ENCODE measurements at regions not wholly inside any gene's neighbourhood (a gene's known extent, or its start where the extent isn't known, plus 50 kb on each side); places are given as distances from the start of the nearest gene placed in this dataset.

GRCh38 chr7:118801366-118801765 lies 576.9 kb downstream of the ANKRD7 start:
- Histone ChIP-seq H3K4me3 (no peak overlapping the region), H3K9me3 (peaks cover 0 to 10% (median 2%) of the 10 kb centered on the region in 12 donors), H3K27ac (no peak overlapping the region), H3K27me3 (no peaks in the 10 kb centered on the region), H3K4me1 (no peaks in the 10 kb centered on the region), H3K36me3 (no peaks in the 10 kb centered on the region)
- 77 to 81% (median 80%) methylated on average over 2 of the region's 2 CpGs for WGBS, 4 donors
- TF ChIP-seq POLR2A (IDR thresholded peaks at IDR 0.05), result no peak
- TF ChIP-seq, protein P1, sequence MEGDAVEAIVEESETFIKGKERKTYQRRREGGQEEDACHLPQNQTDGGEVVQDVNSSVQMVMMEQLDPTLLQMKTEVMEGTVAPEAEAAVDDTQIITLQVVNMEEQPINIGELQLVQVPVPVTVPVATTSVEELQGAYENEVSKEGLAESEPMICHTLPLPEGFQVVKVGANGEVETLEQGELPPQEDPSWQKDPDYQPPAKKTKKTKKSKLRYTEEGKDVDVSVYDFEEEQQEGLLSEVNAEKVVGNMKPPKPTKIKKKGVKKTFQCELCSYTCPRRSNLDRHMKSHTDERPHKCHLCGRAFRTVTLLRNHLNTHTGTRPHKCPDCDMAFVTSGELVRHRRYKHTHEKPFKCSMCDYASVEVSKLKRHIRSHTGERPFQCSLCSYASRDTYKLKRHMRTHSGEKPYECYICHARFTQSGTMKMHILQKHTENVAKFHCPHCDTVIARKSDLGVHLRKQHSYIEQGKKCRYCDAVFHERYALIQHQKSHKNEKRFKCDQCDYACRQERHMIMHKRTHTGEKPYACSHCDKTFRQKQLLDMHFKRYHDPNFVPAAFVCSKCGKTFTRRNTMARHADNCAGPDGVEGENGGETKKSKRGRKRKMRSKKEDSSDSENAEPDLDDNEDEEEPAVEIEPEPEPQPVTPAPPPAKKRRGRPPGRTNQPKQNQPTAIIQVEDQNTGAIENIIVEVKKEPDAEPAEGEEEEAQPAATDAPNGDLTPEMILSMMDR (IDR thresholded peaks at IDR 0.05), result no peak
- DNase-seq, result no peak
- intact Hi-C loops (cut with DNase I), result no loop called here
- no peak for ATAC-seq

DNA sequence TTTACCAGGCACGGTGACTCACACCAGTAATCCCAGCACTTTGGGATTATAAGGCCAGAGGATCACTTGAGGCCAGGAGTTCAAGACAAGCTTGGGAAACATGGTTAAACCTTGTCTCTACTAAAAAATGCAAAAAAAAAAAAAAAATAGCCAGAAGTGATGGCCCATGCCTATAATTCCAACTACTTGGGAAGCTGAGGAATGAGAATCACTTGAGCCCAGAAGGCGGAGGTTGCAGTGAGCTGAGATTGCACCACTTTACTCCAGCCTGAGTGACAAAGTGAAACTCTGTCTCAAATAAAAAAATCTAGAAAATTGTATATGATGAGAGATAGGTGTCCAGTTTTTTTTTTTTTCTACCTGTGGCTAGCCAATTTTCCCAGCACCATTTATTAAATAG lies 578.2 kb downstream of the ANKRD7 start:
- H3K4me1 ChIP-seq, result no peaks in the 10 kb centered on the region
- intact Hi-C loops (cut with DNase I), result no loop called here
- WGBS, 4 donors, result 89 to 94% (median 92%) methylated on average over 2 of the region's 2 CpGs
- no peak overlapping the region for H3K4me3 ChIP-seq
- H3K27ac ChIP-seq, result no peak overlapping the region
- H3K27me3 ChIP-seq, result no peaks in the 10 kb centered on the region
- ATAC-seq (no peak), DNase-seq (no peak)
- peaks cover 0 to 10% (median 2%) of the 10 kb centered on the region in 12 donors for H3K9me3 ChIP-seq
- H3K36me3 ChIP-seq, result no peaks in the 10 kb centered on the region
- TF ChIP-seq, protein P1 (IDR thresholded peaks at IDR 0.05), result no peak
- TF ChIP-seq POLR2A (IDR thresholded peaks at IDR 0.05), result no peak

DNA sequence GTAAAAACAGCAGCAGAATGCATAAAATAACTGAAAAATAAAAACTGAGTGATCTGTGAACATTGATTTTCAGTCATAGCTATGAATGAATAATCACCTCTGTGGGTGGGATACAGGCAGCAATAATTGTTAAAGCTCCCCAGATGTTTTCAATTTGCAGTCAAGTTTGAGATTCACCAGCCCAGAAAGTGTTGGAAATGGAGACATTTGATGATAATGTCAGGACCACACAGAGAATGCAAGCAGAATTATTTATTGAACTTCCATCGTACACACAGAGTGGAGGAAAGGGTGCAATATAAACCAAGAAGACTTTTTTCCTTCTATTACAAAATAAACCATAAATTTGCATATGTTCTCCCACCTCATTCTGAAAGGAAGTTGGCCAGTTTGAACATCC lies 601.7 kb downstream of the ANKRD7 start:
- DNase-seq, result no peak
- H3K27me3 ChIP-seq, result no peaks in the 10 kb centered on the region
- intact Hi-C loops (cut with DNase I), result no loop called here
- no peak overlapping the region for H3K27ac ChIP-seq
- H3K36me3 ChIP-seq, result no peaks in the 10 kb centered on the region
- H3K4me1 ChIP-seq, result no peaks in the 10 kb centered on the region
- H3K9me3 ChIP-seq, result peaks cover 0 to 3% (median 0%) of the 10 kb centered on the region in 12 donors
- WGBS, 4 donors, result 45 to 69% (median 55%) methylated on average over 1 of the region's 1 CpG
- no peak for TF ChIP-seq POLR2A (IDR thresholded peaks at IDR 0.05)
- TF ChIP-seq, protein P1 (IDR thresholded peaks at IDR 0.05), result no peak
- no peak overlapping the region for H3K4me3 ChIP-seq
- ATAC-seq, result no peak

GRCh38 chr7:118836933-118837332 lies 612.4 kb downstream of the ANKRD7 start:
- no peaks in the 10 kb centered on the region for H3K27me3 ChIP-seq
- ATAC-seq, result no peak
- WGBS, 4 donors, result 68 to 88% (median 84%) methylated on average over 2 of the region's 2 CpGs
- H3K4me3 ChIP-seq, result no peak overlapping the region
- no peak for DNase-seq
- H3K27ac ChIP-seq, result no peak overlapping the region
- no peaks in the 10 kb centered on the region for H3K36me3 ChIP-seq
- TF ChIP-seq, protein P1 (IDR thresholded peaks at IDR 0.05), result no peak
- no peak for TF ChIP-seq POLR2A (IDR thresholded peaks at IDR 0.05)
- H3K4me1 ChIP-seq, result no peaks in the 10 kb centered on the region
- intact Hi-C loops (cut with DNase I), result no loop called here
- H3K9me3 ChIP-seq, result peaks cover 0 to 25% (median 4%) of the 10 kb centered on the region in 12 donors

Data from heart left ventricle (tissue), 16 donors.